GM19397 (cell line): ENCODE measurements at regions not wholly inside any gene's neighbourhood (a gene's known extent, or its start where the extent isn't known, plus 50 kb on each side); places are given as distances from the start of the nearest gene placed in this dataset.

Experiments
- ATAC-seq: cut with Tn5 transposase; IDR thresholded peaks from one replicate; pipeline ENCODE4 v1.9.1; 2021; ENCODE audit warnings: mild to moderate bottlenecking, moderate library complexity; ENCODE audit not compliant: unreplicated experiment

- no peak for ATAC-seq
These were observed 1807.7 kb downstream of the OLFM4 start for GRCh38 chr13:54836273-54836672.

- no peak for ATAC-seq
These were observed 1813.1 kb downstream of the OLFM4 start for GRCh38 chr13:54841682-54842081.

GRCh38 chr13:54845351-54845965, 1816.8 kb downstream of the OLFM4 start:
- no peak for ATAC-seq

GRCh38 chr13:54852831-54853230, 1824.2 kb downstream of the OLFM4 start:
- ATAC-seq = no peak

GRCh38 chr13:54859827-54860226, 1831.2 kb downstream of the OLFM4 start:
- ATAC-seq = no peak

GRCh38 chr13:54875111-54875510, 1846.5 kb downstream of the OLFM4 start:
- ATAC-seq = no peak

- no peak for ATAC-seq
These were observed 1850.4 kb downstream of the OLFM4 start for GRCh38 chr13:54879036-54879435.

GRCh38 chr13:54884682-54885081, 1856.1 kb downstream of the OLFM4 start:
- no peak for ATAC-seq

- no peak for ATAC-seq
These were observed 1862.4 kb downstream of the OLFM4 start for GRCh38 chr13:54890976-54891375.

- no peak for ATAC-seq
These were observed 1872.7 kb downstream of the OLFM4 start for GRCh38 chr13:54901316-54901715.

- ATAC-seq = no peak
These were observed 1883.8 kb downstream of the OLFM4 start for GRCh38 chr13:54912367-54912766.

GRCh38 chr13:54913668-54914067, 1885.1 kb downstream of the OLFM4 start:
- no peak for ATAC-seq

GRCh38 chr13:54927538-54927937, 1898.9 kb downstream of the OLFM4 start:
- ATAC-seq = no peak

- ATAC-seq = no peak
These were observed 1899.5 kb downstream of the OLFM4 start for GRCh38 chr13:54928071-54928470.

- no peak for ATAC-seq
These were observed 1905.5 kb downstream of the OLFM4 start for GRCh38 chr13:54934121-54934520.

- ATAC-seq = no peak
These were observed 1917.4 kb downstream of the OLFM4 start for GRCh38 chr13:54945973-54946372.

GRCh38 chr13:54949735-54950134, 1921.1 kb downstream of the OLFM4 start:
- no peak for ATAC-seq

GRCh38 chr13:54950546-54950945, 1921.9 kb downstream of the OLFM4 start:
- ATAC-seq = no peak

- ATAC-seq = no peak
These were observed 1925.2 kb downstream of the OLFM4 start for GRCh38 chr13:54953786-54954185.

- no peak for ATAC-seq
These were observed 1930.2 kb downstream of the OLFM4 start for GRCh38 chr13:54958781-54959180.

GRCh38 chr13:54965881-54966280, 1937.3 kb downstream of the OLFM4 start:
- ATAC-seq = no peak

- ATAC-seq = no peak
These were observed 1944.2 kb downstream of the OLFM4 start for GRCh38 chr13:54972838-54973237.

GRCh38 chr13:54975676-54976075, 1947.1 kb downstream of the OLFM4 start:
- no peak for ATAC-seq
